Activated CD8-positive, alpha-beta T cell treated with anti-CD3 and anti-CD28 coated beads for 36 hours (primary cell): ENCODE measurements at regions not wholly inside any gene's neighbourhood (a gene's known extent, or its start where the extent isn't known, plus 50 kb on each side); places are given as distances from the start of the nearest gene placed in this dataset.

Source experiments
- ATAC-seq: fragments of 200-7000 bp; cut with Tn5 transposase; one replicate; pipeline ENCODE4 v1.10.0; 2021; ENCODE audit warnings: mild to moderate bottlenecking, moderate library complexity
- CTCF ChIA-PET: fragments of 350-600 bp; sonication (Branson Sonifier 250); formaldehyde crosslinking; loops from one replicate; lab custom pipeline; 2021; ENCODE audit warnings: antibody characterized with exemption; lab: Charles Lee
- POLR2A ChIA-PET: fragments of 350-600 bp; sonication (Branson Sonifier 250); formaldehyde crosslinking; loops from one replicate; lab custom pipeline; 2021; ENCODE audit warnings: antibody characterized with exemption; lab: Charles Lee
- DNase-seq: peaks from one replicate; pipeline ENCODE4 v3.0.0-alpha.2; 2020
- H3K27ac Mint-ChIP-seq: one replicate; pipeline ENCODE4 v1.8.0; 2021; ENCODE audit warnings: mild to moderate bottlenecking, mixed read lengths
- H3K27me3 Mint-ChIP-seq: one replicate; pipeline ENCODE4 v1.8.0; 2021; ENCODE audit warnings: mixed read lengths
- H3K36me3 Mint-ChIP-seq: one replicate; pipeline ENCODE4 v1.8.0; 2021; ENCODE audit warnings: low read depth, mixed read lengths
- H3K4me1 Mint-ChIP-seq: one replicate; pipeline ENCODE4 v1.8.0; 2021; ENCODE audit warnings: low read depth, mixed read lengths
- H3K4me3 Mint-ChIP-seq: one replicate; pipeline ENCODE4 v1.8.0; 2021; ENCODE audit warnings: mild to moderate bottlenecking, moderate library complexity, mixed read lengths
- H3K9me3 Mint-ChIP-seq: one replicate; pipeline ENCODE4 v1.8.0; 2021; ENCODE audit warnings: mixed read lengths
- intact Hi-C: fragments of 100-400 bp; cut with micrococcal nuclease; formaldehyde crosslinking; loops from one replicate; pipeline ENCODE4 v1.10.0; 2022
- TF ChIP-seq, protein P1 (sequence below): fragments of 200-600 bp; IDR thresholded peaks from one replicate; pipeline ENCODE4 v1.8.0; 2022; ENCODE audit warnings: antibody characterized with exemption, mild to moderate bottlenecking

DNA sequence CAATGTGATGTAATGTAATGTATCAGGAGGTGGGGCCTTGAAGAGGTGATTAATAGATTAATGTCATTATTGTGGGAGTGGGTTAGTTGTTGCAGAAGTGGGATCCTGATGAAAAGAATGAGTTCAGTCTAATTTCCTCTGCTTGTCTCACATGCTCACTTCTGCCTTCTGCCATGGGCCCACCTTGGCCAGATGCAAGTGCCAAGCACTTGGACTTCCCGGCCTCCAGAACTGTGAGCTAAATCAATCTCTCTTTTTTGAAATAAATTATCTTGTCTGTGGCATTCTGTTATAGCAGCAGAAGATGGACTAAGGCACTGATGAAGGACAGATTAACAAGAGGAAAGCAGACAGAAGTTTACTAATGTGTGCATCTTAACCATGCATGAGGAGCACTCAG, 123.9 kb downstream of the ETS2 start:
- Mint-ChIP-seq H3K4me1 (no peaks in the 10 kb centered on the region), H3K27me3 (peaks cover 7% of the 10 kb centered on the region), H3K9me3 (peaks cover 1% of the 10 kb centered on the region), H3K36me3 (no peaks in the 10 kb centered on the region), H3K4me3 (no peak overlapping the region), H3K27ac (no peak overlapping the region)
- intact Hi-C loops = no loop called here
- ChIA-PET CTCF (interaction anchor here (0.6 kb wide), 1 partner anchor 166 kb away, joined by 3 read pairs; no protein-coding TSS in a partner anchor), POLR2A (interaction anchor here (1.3 kb wide), 1 partner anchor 59 kb away, joined by 3 read pairs; no protein-coding TSS in a partner anchor)
- no peak for DNase-seq
- no peak for ATAC-seq
- TF ChIP-seq, protein P1, sequence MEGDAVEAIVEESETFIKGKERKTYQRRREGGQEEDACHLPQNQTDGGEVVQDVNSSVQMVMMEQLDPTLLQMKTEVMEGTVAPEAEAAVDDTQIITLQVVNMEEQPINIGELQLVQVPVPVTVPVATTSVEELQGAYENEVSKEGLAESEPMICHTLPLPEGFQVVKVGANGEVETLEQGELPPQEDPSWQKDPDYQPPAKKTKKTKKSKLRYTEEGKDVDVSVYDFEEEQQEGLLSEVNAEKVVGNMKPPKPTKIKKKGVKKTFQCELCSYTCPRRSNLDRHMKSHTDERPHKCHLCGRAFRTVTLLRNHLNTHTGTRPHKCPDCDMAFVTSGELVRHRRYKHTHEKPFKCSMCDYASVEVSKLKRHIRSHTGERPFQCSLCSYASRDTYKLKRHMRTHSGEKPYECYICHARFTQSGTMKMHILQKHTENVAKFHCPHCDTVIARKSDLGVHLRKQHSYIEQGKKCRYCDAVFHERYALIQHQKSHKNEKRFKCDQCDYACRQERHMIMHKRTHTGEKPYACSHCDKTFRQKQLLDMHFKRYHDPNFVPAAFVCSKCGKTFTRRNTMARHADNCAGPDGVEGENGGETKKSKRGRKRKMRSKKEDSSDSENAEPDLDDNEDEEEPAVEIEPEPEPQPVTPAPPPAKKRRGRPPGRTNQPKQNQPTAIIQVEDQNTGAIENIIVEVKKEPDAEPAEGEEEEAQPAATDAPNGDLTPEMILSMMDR = no peak

DNA sequence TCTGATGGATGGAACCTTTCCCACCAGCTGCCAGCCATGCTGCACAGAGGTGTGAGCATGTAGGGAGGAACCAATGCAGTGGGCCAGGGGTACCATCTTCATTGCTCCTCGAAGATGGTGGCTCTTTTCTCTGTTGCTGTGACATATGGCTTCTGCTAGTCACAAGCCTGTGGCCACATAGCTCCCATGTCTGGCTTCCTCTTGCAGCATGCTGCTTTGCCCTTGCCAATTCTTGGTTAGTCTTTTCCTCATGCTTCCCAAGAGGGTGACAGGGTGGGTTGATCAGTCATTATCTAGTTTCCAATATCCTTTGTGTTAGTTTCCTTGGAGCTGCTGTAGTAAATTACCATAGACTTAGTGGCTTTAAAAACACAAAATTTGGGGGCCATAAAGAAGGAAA, 123.4 kb downstream of the ETS2 start:
- H3K36me3 Mint-ChIP-seq = no peaks in the 10 kb centered on the region
- DNase-seq (no peak), ATAC-seq (no peak)
- no peak overlapping the region for H3K4me3 Mint-ChIP-seq
- TF ChIP-seq, protein P1 = no peak
- H3K4me1 Mint-ChIP-seq = no peaks in the 10 kb centered on the region
- H3K27ac Mint-ChIP-seq = no peak overlapping the region
- peaks cover 7% of the 10 kb centered on the region for H3K27me3 Mint-ChIP-seq
- H3K9me3 Mint-ChIP-seq = peaks cover 1% of the 10 kb centered on the region
- intact Hi-C loops = no loop called here
- CTCF ChIA-PET = interaction anchor here (0.6 kb wide), 1 partner anchor 165 kb away, joined by 3 read pairs; no protein-coding TSS in a partner anchor
- POLR2A ChIA-PET = interaction anchor here (1.3 kb wide), 1 partner anchor 60 kb away, joined by 3 read pairs; no protein-coding TSS in a partner anchor

DNA sequence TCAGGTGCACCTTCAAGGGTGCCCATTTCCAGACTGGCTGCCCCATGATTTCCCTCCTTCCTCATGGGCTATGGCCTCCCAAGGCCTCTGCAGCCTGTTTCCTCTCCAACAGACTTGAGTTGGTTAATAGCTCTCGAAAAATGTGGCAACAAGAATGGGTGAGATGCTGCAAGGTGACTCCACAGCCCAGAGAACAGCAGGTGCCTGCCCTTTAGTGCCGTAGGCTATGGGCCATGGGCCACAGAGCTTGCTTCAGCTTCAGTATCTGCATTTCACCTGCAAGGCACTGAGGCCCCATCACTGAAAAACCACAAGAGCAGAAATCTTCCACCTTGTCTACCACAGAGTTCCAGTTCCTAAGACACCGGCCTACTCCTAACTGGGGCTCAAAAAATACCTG, 122.0 kb downstream of the ETS2 start:
- TF ChIP-seq, protein P1 = no peak
- no peak overlapping the region for H3K27ac Mint-ChIP-seq
- ChIA-PET POLR2A (no interaction called here), CTCF (interaction anchor here (1.0 kb wide), 1 partner anchor 247 kb away, joined by 3 read pairs; no protein-coding TSS in a partner anchor)
- H3K27me3 Mint-ChIP-seq = peaks cover 8% of the 10 kb centered on the region
- no peaks in the 10 kb centered on the region for H3K36me3 Mint-ChIP-seq
- no peak overlapping the region for H3K4me3 Mint-ChIP-seq
- H3K9me3 Mint-ChIP-seq = peaks cover 2% of the 10 kb centered on the region
- ATAC-seq (no peak), DNase-seq (no peak)
- H3K4me1 Mint-ChIP-seq = no peaks in the 10 kb centered on the region
- intact Hi-C loops = no loop called here

DNA sequence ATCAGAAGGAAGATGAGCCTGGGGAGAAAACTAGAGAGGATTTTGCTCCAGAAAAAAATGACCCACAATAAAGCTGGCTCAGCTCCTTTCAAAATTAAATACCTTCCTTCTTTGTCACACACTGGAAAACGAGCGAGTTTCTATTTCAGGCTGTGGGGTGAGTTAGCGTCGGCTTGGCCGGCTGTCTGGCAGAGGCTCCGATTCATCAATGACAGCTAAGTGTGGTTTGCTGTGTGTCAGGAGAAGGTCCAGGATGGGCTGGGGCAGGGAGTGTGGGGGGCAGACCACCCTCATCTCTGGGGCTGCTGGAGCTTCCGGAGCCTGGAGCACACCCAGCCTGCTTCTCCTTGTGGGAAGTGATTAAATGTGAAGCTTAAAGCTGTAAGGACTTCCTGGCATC, 120.2 kb downstream of the ETS2 start:
- TF ChIP-seq, protein P1 = no peak

DNA sequence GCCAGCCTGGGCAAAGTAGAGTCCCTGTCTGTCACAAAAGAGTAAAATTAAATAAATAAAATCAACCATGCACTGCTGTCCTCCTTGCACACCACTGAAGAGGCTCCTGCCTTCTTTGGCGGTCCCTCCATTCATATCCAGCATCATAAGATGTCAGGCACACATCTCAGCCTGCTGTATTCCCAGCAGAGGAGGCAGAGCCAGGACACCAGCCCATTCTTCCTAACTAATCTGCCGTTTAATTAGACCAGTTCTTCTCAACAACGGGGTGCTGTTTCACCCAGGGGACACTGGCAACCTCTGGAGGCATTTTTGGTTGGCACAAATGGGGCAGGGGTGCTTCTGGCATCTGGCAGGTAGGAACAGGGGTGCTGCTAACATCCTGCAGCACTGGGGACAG, 119.7 kb downstream of the ETS2 start:
- ATAC-seq = no peak
- DNase-seq = no peak
- ChIA-PET POLR2A (no interaction called here), CTCF (no interaction called here)
- no peak overlapping the region for H3K27ac Mint-ChIP-seq
- intact Hi-C loops = no loop called here
- no peak overlapping the region for H3K4me3 Mint-ChIP-seq
- TF ChIP-seq, protein P1 = no peak
- H3K36me3 Mint-ChIP-seq = no peaks in the 10 kb centered on the region
- H3K9me3 Mint-ChIP-seq = peaks cover 6% of the 10 kb centered on the region
- no peaks in the 10 kb centered on the region for H3K4me1 Mint-ChIP-seq
- H3K27me3 Mint-ChIP-seq = peaks cover 17% of the 10 kb centered on the region

More for the DNA sequence above, 120.2 kb downstream of the ETS2 start:
- H3K9me3 Mint-ChIP-seq = peaks cover 6% of the 10 kb centered on the region
- no peak overlapping the region for H3K27ac Mint-ChIP-seq
- peaks cover 15% of the 10 kb centered on the region for H3K27me3 Mint-ChIP-seq
- H3K36me3 Mint-ChIP-seq = no peaks in the 10 kb centered on the region
- intact Hi-C loops = no loop called here
- DNase-seq (no peak), ATAC-seq (no peak)
- CTCF ChIA-PET = no interaction called here
- H3K4me3 Mint-ChIP-seq = no peak overlapping the region
- POLR2A ChIA-PET = interaction anchor here (1.5 kb wide), 1 partner anchor 10 kb away, joined by 3 read pairs; no protein-coding TSS in a partner anchor
- H3K4me1 Mint-ChIP-seq = no peaks in the 10 kb centered on the region
